GM21367 (cell line): ENCODE measurements at regions not wholly inside any gene's neighbourhood (a gene's known extent, or its start where the extent isn't known, plus 50 kb on each side); places are given as distances from the start of the nearest gene placed in this dataset.
A peak's percentile ranks its signal among the peaks of the same experiment; 100 is the strongest.

Experiments used
- ATAC-seq: cut with Tn5 transposase; IDR thresholded peaks from one replicate; pipeline ENCODE4 v1.9.1; 2021; ENCODE audit not compliant: unreplicated experiment

DNA sequence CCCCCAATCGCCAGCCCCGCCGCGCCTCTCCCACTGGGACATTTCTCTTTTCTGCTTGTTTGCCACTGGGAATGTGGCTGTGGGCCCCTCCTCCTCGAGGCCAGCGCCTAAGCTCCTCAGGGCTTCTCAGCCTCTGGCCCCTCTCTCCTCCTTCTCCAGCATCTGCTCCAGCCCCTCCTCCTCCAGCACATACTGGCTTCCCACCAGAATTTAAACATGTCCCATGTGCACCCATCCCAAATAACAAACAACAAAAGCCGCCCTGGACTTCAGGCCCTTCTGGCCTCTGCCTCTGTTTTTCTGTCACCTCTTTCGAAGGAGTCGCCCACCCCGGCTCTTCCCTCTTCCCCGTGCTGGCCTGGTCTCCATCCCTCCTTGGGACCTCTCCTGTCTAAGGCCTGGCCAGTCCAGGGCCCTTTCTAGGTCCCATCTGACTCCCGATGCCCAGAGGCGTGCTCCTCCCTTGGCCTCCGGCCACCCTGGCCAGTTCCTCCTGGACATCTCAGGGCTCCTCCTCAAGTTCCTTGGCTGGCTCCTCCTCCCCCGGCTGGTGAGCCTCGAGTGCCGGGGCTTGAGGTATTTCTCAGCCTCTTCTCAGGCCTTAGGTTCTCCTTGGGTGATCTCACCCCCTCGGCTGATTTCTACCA lies 94.6 kb upstream of the SLC6A6 start:
- no peak for ATAC-seq

DNA sequence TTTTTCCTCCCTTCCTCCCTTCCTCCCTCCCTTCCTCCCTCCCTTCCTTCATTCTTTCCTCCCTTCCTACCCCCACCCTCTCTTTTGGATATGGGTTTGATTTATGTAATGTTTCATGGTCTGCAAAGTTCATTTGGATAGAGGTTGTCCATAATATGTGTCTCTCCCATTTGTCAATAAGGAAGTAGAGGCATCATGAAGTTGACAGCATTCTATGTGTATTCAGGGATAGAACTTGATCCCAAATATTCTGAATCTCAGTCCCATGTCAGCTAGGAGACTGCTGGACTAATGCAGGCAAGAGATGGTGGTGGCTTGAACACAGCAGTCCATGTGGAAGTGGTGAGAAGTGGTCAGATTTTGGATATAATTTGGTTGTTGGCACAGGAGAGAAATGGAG lies 90.7 kb upstream of the SLC6A6 start:
- ATAC-seq: no peak

GRCh38 chr3:14312375-14312774 lies 90.0 kb upstream of the SLC6A6 start:
- no peak for ATAC-seq

- ATAC-seq: no peak
Measured at GRCh38 chr3:14317057-14317553, 85.3 kb upstream of the SLC6A6 start.

- no peak for ATAC-seq
Measured at GRCh38 chr3:14318646-14319045, 83.8 kb upstream of the SLC6A6 start.

GRCh38 chr3:14319654-14320182 lies 82.7 kb upstream of the SLC6A6 start:
- ATAC-seq: peak; percentile 99

DNA sequence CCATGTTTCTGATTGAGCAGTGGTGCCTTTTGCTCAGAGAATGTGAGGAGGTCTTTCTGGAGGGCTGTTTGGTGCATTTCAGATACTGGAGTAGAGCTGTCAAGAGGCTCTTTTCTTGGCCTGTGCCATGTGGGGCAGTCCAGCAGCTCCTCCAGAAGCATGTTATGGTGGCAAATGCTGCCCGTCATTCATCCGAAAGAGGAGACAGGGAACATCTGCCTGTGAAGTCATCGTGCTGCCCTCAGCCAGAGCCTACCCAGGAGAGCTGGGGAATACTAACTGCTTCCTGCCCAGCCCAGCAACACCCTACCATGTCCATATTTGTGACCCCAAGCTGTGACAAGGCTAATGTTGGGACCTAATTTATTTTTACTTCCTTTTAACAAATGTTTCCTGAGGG lies 82.2 kb upstream of the SLC6A6 start:
- no peak for ATAC-seq

DNA sequence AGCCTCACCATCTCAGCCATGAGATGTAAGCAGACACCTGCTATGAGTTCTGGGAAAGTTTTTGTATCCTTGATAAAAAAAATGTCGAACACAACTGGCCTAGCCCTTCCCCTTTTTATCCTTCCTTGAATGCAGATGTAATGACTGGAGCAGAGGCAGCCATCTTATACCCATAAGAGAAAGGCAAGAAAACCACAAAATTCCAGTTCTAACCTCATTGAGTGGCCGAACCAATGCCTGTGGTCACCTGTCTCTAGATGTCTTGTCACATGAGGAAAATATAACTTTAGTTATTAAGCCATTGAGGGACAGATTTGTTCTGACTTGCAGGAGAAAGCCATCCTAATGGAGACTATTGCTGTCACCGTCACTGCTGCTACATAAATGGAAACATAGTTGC lies 80.4 kb upstream of the SLC6A6 start:
- ATAC-seq: no peak

GRCh38 chr3:14322667-14323295 lies 79.6 kb upstream of the SLC6A6 start:
- no peak for ATAC-seq

GRCh38 chr3:14323401-14324223 lies 78.8 kb upstream of the SLC6A6 start:
- ATAC-seq: no peak

DNA sequence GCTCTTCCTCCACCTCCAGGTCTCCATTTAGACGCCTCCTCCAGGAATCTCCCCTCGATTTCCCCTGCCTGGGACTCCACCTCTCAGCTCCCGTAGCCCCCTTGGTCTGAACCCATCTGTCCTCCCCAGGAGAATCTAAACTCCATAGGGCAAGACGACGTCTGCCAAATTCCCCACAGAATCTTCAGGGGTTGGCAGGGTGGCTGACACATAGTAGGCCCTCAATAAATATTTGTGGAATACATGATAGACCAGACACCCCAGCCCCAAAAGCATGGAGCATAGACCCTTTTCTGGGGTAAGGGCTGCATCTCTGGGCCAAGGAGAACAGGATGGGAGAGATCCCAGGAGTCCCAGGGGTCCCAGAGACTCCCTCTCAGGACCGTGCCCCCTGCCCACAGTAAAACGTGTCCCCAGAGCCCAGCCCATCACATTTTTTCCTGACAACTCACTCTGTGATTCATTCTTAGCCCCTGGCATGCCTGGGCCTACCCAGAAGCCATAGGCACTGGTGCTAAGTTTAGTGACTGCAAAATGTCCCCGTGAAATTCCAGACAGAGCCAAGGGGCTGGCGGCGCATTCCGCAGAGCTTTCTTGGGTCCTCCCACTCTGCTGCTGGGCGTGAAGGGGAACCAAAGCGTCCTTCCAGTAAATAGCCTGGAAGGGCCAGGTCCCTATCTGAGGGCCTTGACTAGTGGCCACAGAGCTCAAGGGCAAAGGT lies 78.0 kb upstream of the SLC6A6 start:
- ATAC-seq: no peak

DNA sequence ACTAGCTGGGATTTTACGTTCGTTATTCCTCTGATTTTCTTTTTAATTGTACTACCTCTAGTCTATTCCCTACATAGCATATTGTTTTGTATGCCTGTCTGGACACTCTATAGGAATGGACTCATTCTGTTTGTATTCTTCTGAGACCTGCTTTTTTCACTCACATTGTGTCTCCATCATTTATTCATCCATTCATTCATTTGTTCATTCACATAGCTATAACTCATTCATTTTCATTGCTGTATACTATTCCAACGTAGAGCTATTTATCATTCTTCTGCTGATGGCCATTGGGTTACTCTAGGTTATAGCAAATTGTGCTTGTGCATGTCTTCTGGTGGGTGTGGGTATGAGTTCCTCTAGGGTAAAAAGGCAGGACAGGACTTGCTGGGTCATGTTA lies 74.0 kb upstream of the SLC6A6 start:
- no peak for ATAC-seq

DNA sequence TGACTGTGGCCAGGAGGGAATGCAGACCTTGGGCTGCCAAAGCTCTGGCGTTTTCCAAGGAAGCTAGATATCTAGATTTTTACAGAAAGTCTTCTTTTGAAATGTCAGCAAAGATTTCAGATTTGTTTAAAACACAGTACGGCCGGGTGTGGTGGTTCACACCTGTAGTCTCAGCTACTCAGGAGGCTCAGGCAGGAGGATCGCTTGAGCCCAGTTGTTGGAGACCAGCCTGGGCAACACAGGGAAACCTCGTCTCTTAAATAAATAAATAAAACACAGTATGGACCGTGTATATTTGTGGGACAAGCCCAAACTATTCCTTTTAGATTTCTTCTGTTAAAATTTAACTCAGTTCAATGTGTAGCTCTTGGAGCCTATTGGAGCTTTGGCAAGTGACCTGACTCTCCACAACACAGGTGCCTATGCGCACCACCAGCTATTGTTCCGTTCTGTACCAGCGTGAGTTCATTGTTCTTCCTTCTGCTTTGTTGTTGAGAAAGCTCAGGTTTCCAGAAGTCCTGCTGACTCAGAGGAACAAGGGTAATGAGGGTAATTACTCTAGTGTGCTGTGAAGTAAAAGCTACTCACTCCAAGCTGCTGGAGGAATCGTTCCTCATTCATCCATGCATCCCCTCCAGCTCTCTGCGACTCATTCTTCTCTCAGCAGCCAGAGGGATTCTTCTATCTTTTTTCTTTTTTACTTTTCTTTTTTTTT lies 73.1 kb upstream of the SLC6A6 start:
- no peak for ATAC-seq

- ATAC-seq: no peak
Measured at GRCh38 chr3:14329842-14330241, 72.6 kb upstream of the SLC6A6 start.

GRCh38 chr3:14330508-14330907 lies 71.9 kb upstream of the SLC6A6 start:
- no peak for ATAC-seq

DNA sequence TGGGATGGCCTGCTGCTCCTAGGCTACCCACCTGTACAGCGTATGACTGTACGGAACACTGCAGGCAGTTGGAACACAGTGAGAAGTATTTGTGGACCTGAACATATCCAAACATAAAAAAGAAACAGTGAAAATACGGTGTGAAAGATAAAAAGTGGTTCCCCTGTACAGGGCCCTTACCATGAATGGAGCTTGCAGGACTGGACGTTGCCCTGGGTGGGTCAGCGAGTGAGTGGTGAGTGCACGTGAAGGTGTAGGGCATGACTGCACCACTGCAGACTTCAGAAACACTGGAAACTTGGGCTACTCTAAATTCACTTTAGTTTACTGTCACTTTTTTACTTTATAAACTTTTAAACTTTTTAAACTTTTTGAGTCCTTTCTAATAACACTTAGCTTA lies 71.2 kb upstream of the SLC6A6 start:
- no peak for ATAC-seq

GRCh38 chr3:14332392-14332791 lies 70.0 kb upstream of the SLC6A6 start:
- no peak for ATAC-seq

GRCh38 chr3:14333215-14333614 lies 69.2 kb upstream of the SLC6A6 start:
- ATAC-seq: no peak

DNA sequence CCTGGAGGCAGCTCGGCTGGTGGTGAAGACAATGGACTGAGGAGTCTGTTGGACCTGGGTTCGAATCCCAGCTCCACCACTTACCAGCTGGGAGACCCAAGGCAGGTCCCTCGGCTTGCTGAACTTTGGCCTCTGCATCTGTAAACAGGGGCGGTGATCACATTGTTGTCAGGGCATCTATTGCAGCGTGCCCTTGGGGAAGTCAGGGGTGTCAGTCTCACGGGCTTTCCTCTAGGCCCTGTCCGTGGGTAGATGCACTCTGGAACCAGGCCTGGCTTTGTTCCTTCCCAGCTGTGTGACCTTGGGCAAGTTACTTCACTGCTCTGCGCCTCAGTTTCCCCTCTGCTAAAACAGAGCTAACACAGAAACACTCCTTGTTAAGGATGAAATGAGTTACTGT lies 68.8 kb upstream of the SLC6A6 start:
- ATAC-seq: no peak

DNA sequence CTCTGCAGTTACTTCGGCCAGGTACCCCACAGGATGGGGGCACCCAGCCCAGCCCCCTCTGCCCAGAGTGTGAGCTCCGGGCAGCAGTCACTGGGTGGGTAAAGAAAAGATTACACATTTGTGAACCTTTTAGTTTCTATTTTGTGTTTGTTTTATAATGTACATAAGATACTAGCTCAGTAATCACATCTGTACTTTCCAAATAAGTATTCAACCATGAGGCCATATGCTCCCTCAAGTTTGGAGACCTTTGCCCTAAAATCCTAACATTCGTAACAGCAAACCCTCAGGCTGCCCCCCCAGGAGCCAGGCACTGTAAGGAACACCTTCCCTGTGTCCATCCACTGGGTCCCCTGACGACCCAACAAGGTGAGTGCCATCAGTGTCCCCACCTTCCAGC lies 68.3 kb upstream of the SLC6A6 start:
- no peak for ATAC-seq

DNA sequence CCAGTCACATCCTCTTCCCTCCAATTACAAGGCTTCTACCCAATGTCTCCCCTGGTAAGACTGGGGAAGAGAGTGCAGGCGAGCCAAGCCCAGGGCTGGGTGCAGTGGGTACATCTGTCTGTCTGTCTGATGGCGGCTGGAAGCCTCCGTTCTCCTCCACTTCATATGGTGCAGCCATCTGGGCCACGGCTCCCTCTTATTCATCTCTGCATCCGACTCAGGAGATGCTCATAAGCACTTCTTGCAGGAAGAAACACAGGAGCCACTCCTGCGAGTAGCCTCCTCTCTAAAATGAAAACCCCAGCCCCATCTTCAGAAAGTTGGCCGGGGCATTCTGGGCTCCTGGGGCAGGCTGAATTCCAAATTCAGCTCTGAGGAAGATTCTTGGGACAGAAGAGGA lies 67.5 kb upstream of the SLC6A6 start:
- no peak for ATAC-seq
